Mesenchymal stem cell (in vitro differentiated cells and primary cell): ENCODE measurements at regions not wholly inside any gene's neighbourhood (a gene's known extent, or its start where the extent isn't known, plus 50 kb on each side); places are given as distances from the start of the nearest gene placed in this dataset.

Experiments used
- DNase-seq: peaks from one replicate; pipeline ENCODE4 v3.0.0-alpha.2; 2013
- H2AFZ ChIP-seq: one replicate; pipeline ENCODE4 v1.6.1; 2013; ENCODE audit warnings: low read depth, mild to moderate bottlenecking, control low read depth, inconsistent platforms, low read length, moderate library complexity
- H2AK5ac ChIP-seq: 2 replicates; pipeline ENCODE4 v1.6.1; 2013; ENCODE audit warnings: low read length, moderate library complexity, mild to moderate bottlenecking, inconsistent platforms; ENCODE audit not compliant: severe bottlenecking
- H2BK120ac ChIP-seq: one replicate; pipeline ENCODE4 v1.6.1; 2013; ENCODE audit warnings: low read depth, mild to moderate bottlenecking, inconsistent platforms, low read length, moderate library complexity
- H2BK12ac ChIP-seq, 2 experiments: one replicate each; pipeline ENCODE4 v1.6.1; 2013; ENCODE audit warnings: inconsistent platforms in 2 of 2, low read length in 2 of 2, mild to moderate bottlenecking in 2 of 2, moderate library complexity in 2 of 2, control low read depth in 1 of 2
- H2BK15ac ChIP-seq: one replicate; pipeline ENCODE4 v1.6.1; 2013; ENCODE audit warnings: mild to moderate bottlenecking, low read depth, inconsistent platforms; ENCODE audit not compliant: poor library complexity, severe bottlenecking
- H2BK5ac ChIP-seq: 2 replicates; pipeline ENCODE4 v1.6.1; 2013; ENCODE audit warnings: low read depth, mild to moderate bottlenecking, low read length, control low read depth, inconsistent platforms; ENCODE audit not compliant: poor library complexity, severe bottlenecking
- H3K14ac ChIP-seq, 2 experiments: one replicate each; pipeline ENCODE4 v1.6.1; 2013; ENCODE audit warnings: inconsistent platforms in 2 of 2, low read length in 2 of 2, control low read depth in 1 of 2, mild to moderate bottlenecking in 1 of 2, moderate library complexity in 1 of 2
- H3K18ac ChIP-seq, 2 experiments: one replicate each; pipeline ENCODE4 v1.6.1; 2013; ENCODE audit warnings: inconsistent platforms in 2 of 2, low read length in 2 of 2, control low read depth in 1 of 2, low read depth in 1 of 2, mild to moderate bottlenecking in 1 of 2
- H3K23ac ChIP-seq, 2 experiments: one replicate each; pipeline ENCODE4 v1.6.1; 2013; ENCODE audit warnings: inconsistent platforms in 2 of 2, low read length in 2 of 2, mild to moderate bottlenecking in 2 of 2, moderate library complexity in 2 of 2, control low read depth in 1 of 2
- H3K27ac ChIP-seq: 2 replicates; pipeline ENCODE4 v1.5.1; 2013; ENCODE audit warnings: mild to moderate bottlenecking, moderate library complexity, low read length, control low read depth, inconsistent platforms; ENCODE audit not compliant: poor library complexity, severe bottlenecking
- H3K27me3 ChIP-seq, 2 experiments: 2 replicates each; pipeline versions ENCODE4 v1.6.1 to v1.7.0; 2013; ENCODE audit warnings: low read length in 2 of 2, mild to moderate bottlenecking in 2 of 2, moderate library complexity in 2 of 2, control low read depth in 1 of 2, inconsistent platforms in 1 of 2; ENCODE audit not compliant: control insufficient read depth in 1 of 2, insufficient read depth in 1 of 2
- H3K36me3 ChIP-seq, 2 experiments: 2 replicates each; pipeline versions ENCODE4 v1.6.1 to v1.7.0; 2013; ENCODE audit warnings: low read length in 2 of 2, control low read depth in 1 of 2, inconsistent platforms in 1 of 2, low read depth in 1 of 2, mild to moderate bottlenecking in 1 of 2; ENCODE audit not compliant: insufficient read depth in 2 of 2, control insufficient read depth in 1 of 2
- H3K4ac ChIP-seq, 2 experiments: one replicate each; pipeline ENCODE4 v1.6.1; 2013; ENCODE audit warnings: inconsistent platforms in 2 of 2, low read length in 2 of 2, mild to moderate bottlenecking in 2 of 2, moderate library complexity in 2 of 2, control low read depth in 1 of 2, low read depth in 1 of 2
- H3K4me1 ChIP-seq: 2 replicates; pipeline ENCODE4 v1.6.1; 2013; ENCODE audit warnings: low read depth, low read length, control low read depth; ENCODE audit not compliant: control insufficient read depth, insufficient read depth
- H3K4me2 ChIP-seq: 2 replicates; pipeline ENCODE4 v1.6.1; 2013; ENCODE audit warnings: low read length, mild to moderate bottlenecking, inconsistent platforms; ENCODE audit not compliant: poor library complexity, severe bottlenecking
- H3K4me3 ChIP-seq, 2 experiments: 2 replicates each; pipeline versions ENCODE4 v1.5.1 to v1.7.0; 2013; ENCODE audit warnings: low read length in 2 of 2, mild to moderate bottlenecking in 2 of 2, control low read depth in 1 of 2, low read depth in 1 of 2; ENCODE audit not compliant: insufficient read depth in 1 of 2
- H3K79me1 ChIP-seq: replicated peaks from 2 replicates; pipeline ENCODE4 v1.6.1; 2013; ENCODE audit warnings: mild to moderate bottlenecking, control low read depth, low read length, inconsistent platforms; ENCODE audit not compliant: poor library complexity, severe bottlenecking
- H3K9ac ChIP-seq: 2 replicates; pipeline ENCODE4 v1.7.0; 2013; ENCODE audit warnings: mild to moderate bottlenecking, low read length, moderate library complexity
- H3K9me3 ChIP-seq: 2 replicates; pipeline ENCODE4 v1.7.0; 2013; ENCODE audit warnings: mild to moderate bottlenecking, low read length; ENCODE audit not compliant: control insufficient read depth
- H4K8ac ChIP-seq: one replicate; pipeline ENCODE4 v1.6.1; 2013; ENCODE audit warnings: inconsistent platforms, mild to moderate bottlenecking, low read length, moderate library complexity
- H4K91ac ChIP-seq: one replicate; pipeline ENCODE4 v1.6.1; 2013; ENCODE audit warnings: mild to moderate bottlenecking, low read length, inconsistent platforms
- whole genome bisulfite sequencing: methylation state at CpG from one replicate; pipeline ENCODE4 v1.1.7; 2013; ENCODE audit warnings: mixed read lengths; 5-methylcytosine and 5-hydroxymethylcytosine counted together

DNA sequence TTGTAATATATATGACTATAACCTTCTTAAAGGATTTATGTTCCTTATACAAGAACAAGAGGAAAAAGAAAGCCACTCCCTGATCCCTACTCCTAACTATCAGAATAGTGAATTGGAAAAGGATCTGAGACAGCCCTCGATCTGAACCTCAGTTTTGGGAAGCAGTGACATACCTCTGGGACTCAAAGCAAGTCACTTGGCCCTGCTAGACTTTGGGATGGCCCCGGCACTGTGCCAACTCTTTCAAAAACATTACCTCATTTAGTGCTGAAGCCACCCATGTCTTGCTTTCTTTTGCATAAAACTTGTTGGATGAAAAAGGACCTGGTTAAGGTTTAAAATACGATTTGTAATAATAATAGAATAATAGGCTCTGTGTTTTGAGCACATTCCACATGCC is 447.3 kb downstream of the FGF9 start:
- no peak overlapping the region for H4K91ac ChIP-seq
- H3K4me3 ChIP-seq = no peak overlapping the region
- no peak overlapping the region for H3K18ac ChIP-seq
- no peak overlapping the region for H2AFZ ChIP-seq
- no peak overlapping the region for H3K14ac ChIP-seq
- H3K36me3 ChIP-seq = no peaks in the 10 kb centered on the region
- H3K4ac ChIP-seq = no peak overlapping the region
- no peak overlapping the region for H3K23ac ChIP-seq
- H3K4me2 ChIP-seq = no peak overlapping the region
- H2BK120ac ChIP-seq = no peak overlapping the region
- no peak overlapping the region for H2AK5ac ChIP-seq
- H3K9ac ChIP-seq = no peak overlapping the region
- H2BK15ac ChIP-seq = no peak overlapping the region
- no peak overlapping the region for H3K27ac ChIP-seq
- no peak overlapping the region for H4K8ac ChIP-seq
- H2BK12ac ChIP-seq = no peak overlapping the region
- no peaks in the 10 kb centered on the region for H3K27me3 ChIP-seq
- H3K79me1 ChIP-seq = peaks cover 12% of the 10 kb centered on the region
- 51% methylated on average over 3 of the region's 3 CpGs for WGBS
- no peaks in the 10 kb centered on the region for H3K9me3 ChIP-seq
- DNase-seq = no peak
- no peak overlapping the region for H2BK5ac ChIP-seq
- peaks cover 7% of the 10 kb centered on the region for H3K4me1 ChIP-seq

DNA sequence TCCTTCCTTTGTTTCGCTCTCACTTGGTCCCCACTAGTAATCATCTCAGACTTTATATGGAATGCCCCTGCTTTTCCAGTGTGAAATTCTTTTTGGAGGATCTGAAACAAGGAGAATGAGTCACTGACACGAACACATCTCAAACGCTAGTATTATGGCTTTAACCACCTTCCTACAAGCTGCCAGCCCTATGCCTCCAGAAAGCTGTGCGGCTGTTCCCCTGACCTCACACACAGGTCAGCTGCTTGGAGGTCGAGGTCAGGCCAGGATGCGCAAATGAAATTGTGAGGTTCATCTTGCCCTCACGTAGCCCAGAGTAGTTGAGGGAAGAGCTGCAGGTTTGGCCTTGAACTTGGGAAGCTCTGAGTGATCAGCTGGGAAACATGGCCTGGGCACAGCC is 449.8 kb downstream of the FGF9 start:
- Histone ChIP-seq H2BK15ac (no peak overlapping the region), H3K4me3 (no peak overlapping the region), H3K36me3 (no peaks in the 10 kb centered on the region), H3K27ac (no peak overlapping the region), H3K4me2 (no peak overlapping the region), H3K4me1 (peaks cover 5% of the 10 kb centered on the region), H3K23ac (no peak overlapping the region), H3K27me3 (no peaks in the 10 kb centered on the region), H2AFZ (no peak overlapping the region), H3K18ac (no peak overlapping the region), H3K9ac (no peak overlapping the region), H4K91ac (no peak overlapping the region), H2AK5ac (no peak overlapping the region), H2BK12ac (no peak overlapping the region), H3K4ac (no peak overlapping the region), H3K14ac (no peak overlapping the region), H2BK5ac (no peak overlapping the region), H2BK120ac (no peak overlapping the region), H3K9me3 (no peaks in the 10 kb centered on the region), H4K8ac (no peak overlapping the region), H3K79me1 (peaks cover 12% of the 10 kb centered on the region)
- WGBS = 73% methylated on average over 7 of the region's 7 CpGs
- no peak for DNase-seq

DNA sequence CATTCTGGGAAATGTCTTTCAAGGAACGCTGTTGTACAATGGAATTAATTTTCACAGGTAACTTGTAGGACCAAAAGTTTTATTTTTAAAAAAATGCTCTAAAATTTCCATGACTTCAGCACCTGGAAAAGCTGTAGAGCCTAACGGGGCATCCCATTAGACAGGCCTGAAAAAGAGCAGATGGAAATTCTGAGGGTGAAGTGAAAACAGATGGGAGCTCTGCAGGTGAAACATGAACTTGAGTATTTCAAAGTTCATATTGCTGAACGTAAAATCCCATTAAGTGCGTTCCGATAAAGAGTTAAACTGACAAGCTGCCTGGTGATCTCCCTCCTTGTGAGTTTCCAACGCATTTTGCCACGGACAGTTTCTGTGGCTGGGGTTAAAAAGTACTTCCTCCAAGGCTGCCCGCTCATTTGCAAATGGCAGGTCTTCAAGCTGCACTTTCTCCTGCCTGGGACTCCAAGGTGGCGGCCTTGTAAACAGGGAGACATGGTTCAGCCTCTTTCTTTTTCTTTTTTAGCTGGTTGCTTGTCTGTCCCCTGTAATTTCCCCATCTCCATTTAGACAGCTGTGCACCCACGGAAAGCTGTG is 450.4 kb downstream of the FGF9 start:
- Histone ChIP-seq H4K91ac (no peak overlapping the region), H3K4me1 (peaks cover 5% of the 10 kb centered on the region), H3K4me2 (no peak overlapping the region), H3K18ac (no peak overlapping the region), H2BK120ac (no peak overlapping the region), H3K27ac (no peak overlapping the region), H3K79me1 (peaks cover 11% of the 10 kb centered on the region), H3K9ac (no peak overlapping the region), H3K14ac (no peak overlapping the region), H4K8ac (no peak overlapping the region), H3K4ac (no peak overlapping the region), H3K23ac (no peak overlapping the region), H2BK15ac (no peak overlapping the region), H2BK12ac (no peak overlapping the region), H2AFZ (no peak overlapping the region), H2AK5ac (no peak overlapping the region), H3K27me3 (no peaks in the 10 kb centered on the region), H3K9me3 (no peaks in the 10 kb centered on the region), H2BK5ac (no peak overlapping the region), H3K4me3 (no peak overlapping the region), H3K36me3 (no peaks in the 10 kb centered on the region)
- WGBS = 68% methylated on average over 10 of the region's 10 CpGs
- DNase-seq = no peak

DNA sequence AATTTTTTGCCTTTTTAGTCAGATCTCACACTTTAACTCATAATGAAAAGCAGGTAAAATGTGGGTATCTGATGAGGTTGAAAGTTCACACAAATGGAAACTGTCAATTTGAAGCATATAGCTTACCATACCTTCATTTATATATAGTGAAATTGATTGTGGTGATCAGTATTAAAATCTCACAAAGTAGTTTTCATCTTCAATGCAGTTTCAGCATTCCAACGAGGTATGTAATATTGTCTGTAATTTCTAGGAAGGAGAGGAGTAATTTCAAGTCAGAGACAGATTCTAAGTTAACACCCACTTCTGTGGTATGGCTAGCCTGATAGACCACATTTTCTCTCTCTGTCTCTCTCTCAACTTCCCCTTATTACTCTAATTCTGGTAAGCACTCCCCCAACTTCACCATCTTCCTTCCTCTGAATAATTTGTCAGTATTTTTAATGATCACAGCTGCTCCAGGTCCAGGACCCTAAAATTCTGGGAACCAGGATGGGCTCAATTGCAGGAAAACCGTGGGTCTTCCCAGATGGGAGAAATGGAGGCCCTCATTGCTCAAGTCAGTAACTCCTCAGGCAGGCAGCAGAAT is 455.7 kb downstream of the FGF9 start:
- Histone ChIP-seq H2BK5ac (no peak overlapping the region), H2BK12ac (no peak overlapping the region), H2BK15ac (no peak overlapping the region), H3K9me3 (no peaks in the 10 kb centered on the region), H3K4me3 (no peak overlapping the region), H3K18ac (no peak overlapping the region), H3K14ac (no peak overlapping the region), H2AFZ (no peak overlapping the region), H3K4ac (no peak overlapping the region), H2BK120ac (no peak overlapping the region), H3K4me1 (peaks cover 3% of the 10 kb centered on the region), H3K4me2 (no peak overlapping the region), H3K23ac (no peak overlapping the region), H3K79me1 (peaks cover 7% of the 10 kb centered on the region), H3K9ac (no peak overlapping the region), H3K27ac (no peak overlapping the region), H3K27me3 (no peaks in the 10 kb centered on the region), H4K91ac (no peak overlapping the region), H2AK5ac (no peak overlapping the region), H4K8ac (no peak overlapping the region), H3K36me3 (no peaks in the 10 kb centered on the region)
- DNase-seq = no peak
- WGBS = 0% methylated on average over 1 of the region's 2 CpGs
